Thoracic aorta (tissue), 2 donors: ENCODE measurements at regions not wholly inside any gene's neighbourhood (a gene's known extent, or its start where the extent isn't known, plus 50 kb on each side); places are given as distances from the start of the nearest gene placed in this dataset.
"Not testable (repeated sequence)": the region's sequence is repeated elsewhere in the genome, so short reads cannot be mapped to it uniquely, and the experiment has no call there.

ENCODE experiments used
- ATAC-seq: fragments of 150-250 bp; one replicate; pipeline ENCODE4 v1.8.0; 2017; ENCODE audit warnings: low read depth; ENCODE audit not compliant: insufficient number of reproducible peaks, low FRiP score
- DNase-seq: peaks from one replicate; pipeline ENCODE4 v3.0.0-alpha.2; 2020; ENCODE audit warnings: low spot score
- H3K27ac ChIP-seq, 2 donors: fragments of 200-600 bp; sonication (generic); 1 replicate in 1 of 2; 2 replicates in 1 of 2; pipeline ENCODE4 v1.5.1; 2016; ENCODE audit warnings: mild to moderate bottlenecking in 2 of 2, moderate library complexity in 2 of 2
- H3K27me3 ChIP-seq: fragments of 200-600 bp; sonication (generic); replicated peaks from 2 replicates; pipeline ENCODE4 v1.6.0; 2016; ENCODE audit warnings: mild to moderate bottlenecking; ENCODE audit not compliant: insufficient read depth
- H3K36me3 ChIP-seq: fragments of 200-600 bp; sonication (generic); one replicate; pipeline ENCODE4 v1.5.1; 2016
- H3K4me1 ChIP-seq, 2 donors: fragments of 200-600 bp; sonication (generic); 1 replicate in 1 of 2; 2 replicates in 1 of 2; pipeline versions ENCODE4 v1.5.1 to v1.6.0; 2016; ENCODE audit warnings: low read depth in 2 of 2, mild to moderate bottlenecking in 1 of 2; ENCODE audit not compliant: control insufficient read depth in 1 of 2
- H3K4me3 ChIP-seq: fragments of 200-600 bp; sonication (generic); 2 replicates; pipeline ENCODE4 v1.5.1; 2016; ENCODE audit warnings: mild to moderate bottlenecking
- H3K9me3 ChIP-seq: fragments of 200-600 bp; sonication (generic); 2 replicates; pipeline ENCODE4 v1.5.1; 2016
- CTCF ChIP-seq: fragments of 200-600 bp; sonication (generic); IDR thresholded peaks from one replicate; pipeline ENCODE4 v1.5.1; 2019; ENCODE audit warnings: antibody characterized with exemption

- Histone ChIP-seq H3K4me3 (no peak overlapping the region), H3K36me3 (no peaks in the 10 kb centered on the region), H3K27me3 (no peaks in the 10 kb centered on the region), H3K9me3 (no peaks in the 10 kb centered on the region), H3K27ac (peak overlapping the region in 1 of 2 donors; percentile 45), H3K4me1 (peaks cover 12 to 23% of the 10 kb centered on the region in 2 donors)
- DNase-seq: no peak
- TF ChIP-seq CTCF: no peak
- ATAC-seq: no peak
Measured at GRCh38 chr1:70720109-70720508, 309.0 kb downstream of the CTH start.

- no peaks in the 10 kb centered on the region for H3K27me3 ChIP-seq
- no peak for ATAC-seq
- no peak overlapping the region for H3K27ac ChIP-seq
- no peak overlapping the region for H3K4me3 ChIP-seq
- no peaks in the 10 kb centered on the region for H3K9me3 ChIP-seq
- H3K4me1 ChIP-seq: peaks cover 12 to 23% of the 10 kb centered on the region in 2 donors
- TF ChIP-seq CTCF: no peak
- no peak for DNase-seq
- no peaks in the 10 kb centered on the region for H3K36me3 ChIP-seq
Measured at GRCh38 chr1:70720521-70720920, 309.5 kb downstream of the CTH start.

- no peak for ATAC-seq
- TF ChIP-seq CTCF: no peak
- Histone ChIP-seq H3K27me3 (no peaks in the 10 kb centered on the region), H3K36me3 (no peaks in the 10 kb centered on the region), H3K27ac (no peak overlapping the region), H3K9me3 (peaks cover 14% of the 10 kb centered on the region), H3K4me1 (no peaks in the 10 kb centered on the region), H3K4me3 (no peak overlapping the region)
- DNase-seq: no peak
Measured at GRCh38 chr1:70727886-70728489, 316.9 kb downstream of the CTH start.

- not testable (repeated sequence) for H3K36me3 ChIP-seq, ATAC-seq, H3K27ac ChIP-seq, H3K4me1 ChIP-seq, H3K27me3 ChIP-seq, H3K4me3 ChIP-seq, H3K9me3 ChIP-seq, DNase-seq
Measured at GRCh38 chr1:70736518-70736917, 311.1 kb downstream of the PTGER3 start.

- TF ChIP-seq CTCF: no peak
- ATAC-seq: no peak
- no peak for DNase-seq
- Histone ChIP-seq H3K36me3 (no peaks in the 10 kb centered on the region), H3K27me3 (no peaks in the 10 kb centered on the region), H3K4me1 (no peaks in the 10 kb centered on the region), H3K27ac (no peak overlapping the region), H3K9me3 (peaks cover 6% of the 10 kb centered on the region), H3K4me3 (no peak overlapping the region)
Measured at GRCh38 chr1:70737125-70737524, 310.5 kb downstream of the PTGER3 start.

- Histone ChIP-seq H3K4me3 (no peak overlapping the region), H3K4me1 (no peaks in the 10 kb centered on the region), H3K27me3 (no peaks in the 10 kb centered on the region), H3K36me3 (no peaks in the 10 kb centered on the region), H3K9me3 (peaks cover 6% of the 10 kb centered on the region), H3K27ac (no peak overlapping the region)
- ATAC-seq (no peak), DNase-seq (no peak)
- no peak for TF ChIP-seq CTCF
Measured at GRCh38 chr1:70738624-70739023, 309.0 kb downstream of the PTGER3 start.
